H1 (cell line): ENCODE measurements at regions not wholly inside any gene's neighbourhood (a gene's known extent, or its start where the extent isn't known, plus 50 kb on each side); places are given as distances from the start of the nearest gene placed in this dataset.

Source experiments
- CTCF ChIA-PET: fragments of 300-600 bp; sonication (Branson Sonifier 250); formaldehyde crosslinking; loops from one replicate; lab custom pipeline; 2021; ENCODE audit not compliant: partially characterized antibody; lab: Charles Lee
- POLR2A ChIA-PET: fragments of 300-600 bp; sonication (Branson Sonifier 250); formaldehyde crosslinking; loops from one replicate; lab custom pipeline; 2021; ENCODE audit warnings: inconsistent platforms; ENCODE audit not compliant: partially characterized antibody; lab: Charles Lee
- DNase-seq, 2 experiments: peaks; one replicate each; pipeline versions ENCODE4 v3.0.0 to v3.0.0-alpha.2; 2010 to 2022; ENCODE audit warnings: low spot score in 2 of 2, low read depth in 1 of 2, mixed read lengths in 1 of 2
- FAIRE-seq: peaks from 2 replicates; lab custom pipeline; 2011; peaks lifted over from hg19 to GRCh38; lab: Jason Lieb, UNC
- H2AFZ ChIP-seq: 2 replicates; pipeline ENCODE4 v1.8.1; 2012; ENCODE audit warnings: low read length, inconsistent platforms
- H2AK5ac ChIP-seq: 2 replicates; pipeline ENCODE4 v1.6.1; 2013; ENCODE audit warnings: low read depth, low read length
- H2BK120ac ChIP-seq: replicated peaks from 2 replicates; pipeline ENCODE3; 2013; ENCODE audit warnings: low read depth, low read length, inconsistent platforms
- H2BK12ac ChIP-seq: 2 replicates; pipeline ENCODE4 v1.6.1; 2013; ENCODE audit warnings: low read depth, low read length
- H2BK15ac ChIP-seq: 2 replicates; pipeline ENCODE4 v1.6.1; 2013; ENCODE audit warnings: low read length
- H2BK20ac ChIP-seq: 2 replicates; pipeline ENCODE4 v1.6.1; 2013; ENCODE audit warnings: low read length
- H2BK5ac ChIP-seq: 2 replicates; pipeline ENCODE4 v1.6.1; 2013; ENCODE audit warnings: low read depth, low read length
- H3K14ac ChIP-seq: 2 replicates; pipeline ENCODE4 v1.6.1; 2013; ENCODE audit warnings: inconsistent platforms; ENCODE audit not compliant: insufficient read length
- H3K18ac ChIP-seq: 2 replicates; pipeline ENCODE4 v1.6.1; 2013; ENCODE audit warnings: low read length; ENCODE audit errors: extremely low read depth
- H3K23ac ChIP-seq: 2 replicates; pipeline ENCODE4 v1.6.1; 2013; ENCODE audit warnings: inconsistent platforms; ENCODE audit not compliant: insufficient read length
- H3K23me2 ChIP-seq: 2 replicates; pipeline ENCODE4 v1.6.1; 2013; ENCODE audit warnings: low read depth, low read length
- H3K27ac ChIP-seq: 2 replicates; pipeline ENCODE4 v1.6.1; 2011; ENCODE audit warnings: low read depth, low read length, inconsistent platforms
- H3K27me3 ChIP-seq, 4 experiments: replicated peaks in 1 of 4; 1 replicate in 1 of 4; 2 replicates in 3 of 4; pipeline versions ENCODE4 v1.6.1 to v1.8.1; 2011 to 2013; ENCODE audit warnings: low read length in 3 of 4, mild to moderate bottlenecking in 3 of 4, inconsistent platforms in 2 of 4, mixed read lengths in 2 of 4, moderate library complexity in 1 of 4; ENCODE audit not compliant: control insufficient read depth in 3 of 4, insufficient read depth in 3 of 4; ENCODE audit errors: extremely low read depth in 1 of 4
- H3K36me3 ChIP-seq, 4 experiments: 2 replicates each; pipeline versions ENCODE4 v1.6.1 to v1.8.1; 2011 to 2013; ENCODE audit warnings: mild to moderate bottlenecking in 4 of 4, low read length in 3 of 4, moderate library complexity in 2 of 4, control low read depth in 1 of 4, inconsistent platforms in 1 of 4; ENCODE audit not compliant: insufficient read depth in 4 of 4, control insufficient read depth in 2 of 4
- H3K4ac ChIP-seq: replicated peaks from 2 replicates; pipeline ENCODE3; 2013; ENCODE audit warnings: low read length, low read depth, mixed read lengths, inconsistent platforms; ENCODE audit not compliant: insufficient read length
- H3K4me1 ChIP-seq, 4 experiments: replicated peaks in 1 of 4; 1 replicate in 1 of 4; 2 replicates in 3 of 4; pipeline versions ENCODE4 v1.6.1 to v1.8.1; 2011 to 2013; ENCODE audit warnings: low read length in 3 of 4, inconsistent platforms in 2 of 4, mixed read lengths in 1 of 4; ENCODE audit not compliant: insufficient read depth in 4 of 4, control insufficient read depth in 3 of 4
- H3K4me2 ChIP-seq, 2 experiments: 2 replicates each; pipeline versions ENCODE4 v1.6.1 to v1.8.1; 2011 to 2013; ENCODE audit warnings: low read depth in 2 of 2, low read length in 2 of 2, control low read depth in 1 of 2, inconsistent platforms in 1 of 2, mild to moderate bottlenecking in 1 of 2; ENCODE audit not compliant: insufficient read depth in 1 of 2
- H3K4me3 ChIP-seq, 4 experiments: fragments of 200-600, 300-600 bp in 1 of 4; sonication (generic), shearing (Covaris generic), sonication (Bioruptor Twin) in 1 of 4; 2 replicates each; pipeline versions ENCODE4 v1.5.1 to v1.8.1; 2011 to 2016; ENCODE audit warnings: low read length in 4 of 4, low read depth in 3 of 4, control low read depth in 2 of 4, inconsistent platforms in 2 of 4, mild to moderate bottlenecking in 2 of 4, mixed read lengths in 1 of 4, moderate library complexity in 1 of 4; ENCODE audit not compliant: insufficient read depth in 2 of 4; ENCODE audit errors: extremely low read depth in 1 of 4
- H3K56ac ChIP-seq: replicated peaks from 2 replicates; pipeline ENCODE3; 2013; ENCODE audit warnings: low read depth, mild to moderate bottlenecking, mixed read lengths, low read length, inconsistent platforms; ENCODE audit not compliant: insufficient read length
- H3K79me1 ChIP-seq: 2 replicates; pipeline ENCODE4 v1.6.1; 2013; ENCODE audit warnings: low read depth, low read length, control low read depth
- H3K79me2 ChIP-seq, 2 experiments: 2 replicates each; pipeline versions ENCODE4 v1.6.1 to v1.8.1; 2012 to 2013; ENCODE audit warnings: low read length in 2 of 2, mild to moderate bottlenecking in 2 of 2, inconsistent platforms in 1 of 2; ENCODE audit not compliant: insufficient read depth in 2 of 2, control insufficient read depth in 1 of 2
- H3K9ac ChIP-seq, 4 experiments: replicated peaks in 1 of 4; 1 replicate in 1 of 4; 2 replicates in 3 of 4; pipeline versions ENCODE4 v1.6.1 to v1.8.1; 2011 to 2013; ENCODE audit warnings: low read depth in 3 of 4, low read length in 3 of 4, control low read depth in 2 of 4, mild to moderate bottlenecking in 2 of 4, moderate library complexity in 2 of 4, inconsistent platforms in 1 of 4; ENCODE audit errors: extremely low read depth in 1 of 4
- H3K9me3 ChIP-seq, 2 experiments: 2 replicates each; pipeline versions ENCODE4 v1.6.1 to v1.8.1; 2012 to 2013; ENCODE audit warnings: mild to moderate bottlenecking in 2 of 2, moderate library complexity in 2 of 2, control low read depth in 1 of 2, inconsistent platforms in 1 of 2, low read depth in 1 of 2, low read length in 1 of 2, mixed read lengths in 1 of 2; ENCODE audit not compliant: insufficient read depth in 2 of 2
- H4K20me1 ChIP-seq, 2 experiments: replicated peaks in 1 of 2; 2 replicates each; pipeline versions ENCODE3 to v1.8.1; 2011 to 2013; ENCODE audit warnings: inconsistent platforms in 2 of 2, low read length in 2 of 2, mild to moderate bottlenecking in 1 of 2; ENCODE audit not compliant: insufficient read depth in 2 of 2, control insufficient read depth in 1 of 2
- H4K5ac ChIP-seq: 2 replicates; pipeline ENCODE4 v1.6.1; 2013; ENCODE audit warnings: low read length, low read depth, mixed read lengths, inconsistent platforms; ENCODE audit not compliant: insufficient read length
- H4K8ac ChIP-seq: 2 replicates; pipeline ENCODE4 v1.8.0; 2013; ENCODE audit warnings: mild to moderate bottlenecking, moderate library complexity, low read length, inconsistent platforms; ENCODE audit not compliant: insufficient read depth; ENCODE audit errors: extremely low read depth
- H4K91ac ChIP-seq: replicated peaks from 2 replicates; pipeline ENCODE3; 2013; ENCODE audit warnings: low read length, mixed read lengths, inconsistent platforms; ENCODE audit not compliant: insufficient read length
- ATF2 ChIP-seq: IDR thresholded peaks from 2 replicates; pipeline ENCODE4 v1.6.1; 2012; ENCODE audit warnings: low read length, inconsistent platforms
- MAX ChIP-seq: IDR thresholded peaks from 2 replicates; pipeline ENCODE4 v1.6.1; 2012; ENCODE audit warnings: inconsistent platforms
- WGBS, 2 experiments: shearing (Covaris generic) in 1 of 2; methylation state at CpG; one replicate each; pipeline versions ENCODE4 v1.1.6 to v1.1.7; 2013 to 2015; ENCODE audit warnings: low lambda C conversion rate in 2 of 2, mixed read lengths in 2 of 2, inconsistent platforms in 1 of 2, low coverage in 1 of 2, missing lambda C conversion rate in 1 of 2; ENCODE audit not compliant: insufficient replicate concordance in 2 of 2, insufficient coverage in 1 of 2, insufficient read length in 1 of 2; ENCODE audit errors: extremely low coverage in 1 of 2, missing lambda C conversion rate in 1 of 2; 5-methylcytosine and 5-hydroxymethylcytosine counted together

- WGBS, 2 experiments: 87% methylated on average over 15 of the region's 15 CpGs; no CpG with 5 or more reads in 1 of the 2 experiments
- no peaks in the 10 kb centered on the region; a peak in 1 of 7 replicates for H3K27me3 ChIP-seq
- peak overlapping the region; percentile 88; the same call in 1 of the 2 replicates for H2BK12ac ChIP-seq
- H3K4me2 ChIP-seq: no peak overlapping the region
- no peak overlapping the region for H4K5ac ChIP-seq
- H3K27ac ChIP-seq: no peak overlapping the region
- 0 out of 7 replicates have a peak overlapping the region, but pooled peaks of 1 of the 4 experiments have one; percentile 12 for H3K9ac ChIP-seq
- ChIA-PET CTCF (interaction anchor here (0.9 to 3.8 kb wide), 3 partner anchors 13 to 33 kb away, joined by 3 to 20 read pairs (median 3); no protein-coding TSS in a partner anchor), POLR2A (interaction anchor here (1.6 to 1.9 kb wide), 2 partner anchors 12 to 33 kb away, joined by 3 to 7 read pairs; no protein-coding TSS in a partner anchor)
- no peak overlapping the region for H3K23ac ChIP-seq
- H3K36me3 ChIP-seq: no peaks in the 10 kb centered on the region
- no peak overlapping the region for H3K4ac ChIP-seq
- no peak overlapping the region for H3K4me3 ChIP-seq
- FAIRE-seq (no peak), DNase-seq (no peak)
- peak overlapping the region; percentile 83; the same call in 1 of the 2 replicates for H2BK15ac ChIP-seq
- no peaks in the 10 kb centered on the region for H3K79me1 ChIP-seq
- peaks cover 2% of the 10 kb centered on the region; the same call in 1 of the 2 replicates for H3K23me2 ChIP-seq
- 0 out of 2 replicates have a peak overlapping the region, but pooled peaks have one; percentile 52 for H2BK20ac ChIP-seq
- H2AFZ ChIP-seq: no peak overlapping the region
- H4K20me1 ChIP-seq: no peaks in the 10 kb centered on the region
- no peak overlapping the region; the same call in 1 of the 2 replicates for H4K8ac ChIP-seq
- H3K14ac ChIP-seq: no peak overlapping the region
- TF ChIP-seq ATF2 (no peak), MAX (0 out of 2 replicates have a peak, but pooled peaks have one; percentile 16)
- H4K91ac ChIP-seq: peak overlapping the region; percentile 52
- H3K9me3 ChIP-seq: no peaks in the 10 kb centered on the region
- H2BK120ac ChIP-seq: peak overlapping the region; percentile 44
- H3K4me1 ChIP-seq: peaks cover 15 to 23% (median 20%) of the 10 kb centered on the region in 4 experiments
- no peak overlapping the region for H3K56ac ChIP-seq
- 0 out of 2 replicates have a peak overlapping the region, but pooled peaks have one; percentile 51 for H3K18ac ChIP-seq
- H2AK5ac ChIP-seq: no peak overlapping the region
- H3K79me2 ChIP-seq: no peaks in the 10 kb centered on the region
- 0 out of 2 replicates have a peak overlapping the region, but pooled peaks have one; percentile 37 for H2BK5ac ChIP-seq
Measured at GRCh38 chr3:194282436-194283122, 68.5 kb downstream of the CPN2 start.
